GM23338 (cell line): ENCODE measurements at regions not wholly inside any gene's neighbourhood (a gene's known extent, or its start where the extent isn't known, plus 50 kb on each side); places are given as distances from the start of the nearest gene placed in this dataset.
A peak's percentile ranks its signal among the peaks of the same experiment; 100 is the strongest.

Source experiments
- ATAC-seq: fragments of 200-7000 bp; cut with Tn5 transposase; 3 replicates; pipeline ENCODE4 v1.9.1; 2020
- DNase-seq: peaks from one replicate; pipeline ENCODE4 v3.0.0-alpha.2; 2015; ENCODE audit warnings: low spot score
- H2AFZ ChIP-seq: fragments of 200-600 bp; sonication (generic); 2 replicates; pipeline ENCODE4 v1.8.0; 2016; ENCODE audit warnings: antibody characterized with exemption, mild to moderate bottlenecking, moderate library complexity
- H3F3A ChIP-seq: fragments of 200-600 bp; sonication (generic); replicated peaks from 2 replicates; pipeline ENCODE4 v1.8.0; 2017; ENCODE audit warnings: antibody characterized with exemption, mixed run types, low read depth
- H3K27ac ChIP-seq: fragments of 200-600 bp; sonication (generic); 2 replicates; pipeline ENCODE4 v1.6.1; 2016; ENCODE audit warnings: low read depth
- H3K27me3 ChIP-seq: fragments of 200-600 bp; sonication (generic); 2 replicates; pipeline ENCODE4 v1.8.0; 2016; ENCODE audit warnings: mild to moderate bottlenecking, mixed run types, moderate library complexity; ENCODE audit not compliant: insufficient read depth
- H3K36me3 ChIP-seq: fragments of 200-600 bp; sonication (generic); 2 replicates; pipeline ENCODE4 v1.8.0; 2016; ENCODE audit warnings: mild to moderate bottlenecking; ENCODE audit not compliant: insufficient read depth
- H3K4me1 ChIP-seq: fragments of 200-600 bp; sonication (generic); 2 replicates; pipeline ENCODE4 v1.8.0; 2016; ENCODE audit warnings: mild to moderate bottlenecking, moderate library complexity; ENCODE audit not compliant: insufficient read depth
- H3K4me2 ChIP-seq: fragments of 200-600 bp; sonication (generic); 2 replicates; pipeline ENCODE4 v1.7.1; 2017; ENCODE audit warnings: mixed run types
- H3K4me3 ChIP-seq: fragments of 200-600 bp; sonication (generic); 2 replicates; pipeline ENCODE4 v1.6.1; 2016; ENCODE audit warnings: mixed run types
- H3K79me2 ChIP-seq: fragments of 200-600 bp; sonication (generic); replicated peaks from 2 replicates; pipeline ENCODE4 v1.8.0; 2017; ENCODE audit warnings: mild to moderate bottlenecking; ENCODE audit not compliant: insufficient read depth
- H3K9me2 ChIP-seq: fragments of 200-600 bp; sonication (generic); 2 replicates; pipeline ENCODE4 v1.8.0; 2017; ENCODE audit not compliant: insufficient read depth
- H4K20me1 ChIP-seq: fragments of 200-600 bp; sonication (generic); replicated peaks from 2 replicates; pipeline ENCODE4 v1.8.0; 2017; ENCODE audit warnings: mild to moderate bottlenecking; ENCODE audit not compliant: insufficient read depth
- H3K27ac Mint-ChIP-seq: 2 replicates; pipeline ENCODE4 v1.8.0; 2020; ENCODE audit warnings: inconsistent platforms, mild to moderate bottlenecking, moderate library complexity, mixed read lengths
- H3K27me3 Mint-ChIP-seq: 3 replicates; pipeline ENCODE4 v1.8.0; 2022; ENCODE audit warnings: low read depth, mild to moderate bottlenecking, moderate library complexity, mixed read lengths, inconsistent platforms; ENCODE audit not compliant: insufficient read depth, poor library complexity
- H3K36me3 Mint-ChIP-seq: 3 replicates; pipeline ENCODE4 v1.8.0; 2021; ENCODE audit warnings: low read depth, mild to moderate bottlenecking, inconsistent platforms, moderate library complexity, mixed read lengths
- H3K4me1 Mint-ChIP-seq: 3 replicates; pipeline ENCODE4 v1.8.0; 2020; ENCODE audit warnings: mild to moderate bottlenecking, inconsistent platforms, mixed read lengths
- H3K4me3 Mint-ChIP-seq: 3 replicates; pipeline ENCODE4 v1.8.0; 2021; ENCODE audit warnings: moderate library complexity, mild to moderate bottlenecking, inconsistent platforms, mixed read lengths
- H3K9me3 Mint-ChIP-seq: 3 replicates; pipeline ENCODE4 v1.8.0; 2020; ENCODE audit warnings: moderate library complexity, mild to moderate bottlenecking, inconsistent platforms, mixed read lengths
- CTCF ChIP-seq, 2 experiments: fragments of 200-600 bp in 1 of 2; sonication (generic) in 1 of 2; conservative IDR thresholded peaks; 2 replicates each; pipeline versions ENCODE4 v1.5.1 to v1.6.1; 2016 to 2017; ENCODE audit warnings: antibody characterized with exemption in 2 of 2, low read depth in 2 of 2, mild to moderate bottlenecking in 2 of 2, moderate library complexity in 1 of 2
- ETS1 ChIP-seq: IDR thresholded peaks from 2 replicates; pipeline ENCODE4 v1.6.1; 2016; ENCODE audit warnings: antibody characterized with exemption
- EZH2 ChIP-seq: fragments of 200-600 bp; sonication (generic); IDR thresholded peaks from one replicate; pipeline ENCODE4 v1.8.0; 2017; ENCODE audit warnings: antibody characterized with exemption, mild to moderate bottlenecking, low read depth; ENCODE audit not compliant: unreplicated experiment
- EZH2phosphoT487 ChIP-seq: fragments of 200-600 bp; sonication (generic); IDR thresholded peaks from one replicate; pipeline ENCODE4 v1.8.1; 2018; ENCODE audit warnings: antibody characterized with exemption; ENCODE audit not compliant: unreplicated experiment
- JUNB ChIP-seq: IDR thresholded peaks from one replicate; pipeline ENCODE4 v1.6.1; 2016; ENCODE audit warnings: antibody characterized with exemption; ENCODE audit not compliant: unreplicated experiment
- POLR2AphosphoS5 ChIP-seq: IDR thresholded peaks from 2 replicates; pipeline ENCODE4 v1.6.1; 2016; ENCODE audit warnings: antibody characterized with exemption, low read depth
- REST ChIP-seq: IDR thresholded peaks from one replicate; pipeline ENCODE4 v1.6.1; 2018; ENCODE audit warnings: antibody characterized with exemption; ENCODE audit not compliant: unreplicated experiment
- STAT1 ChIP-seq: IDR thresholded peaks from one replicate; pipeline ENCODE4 v1.6.1; 2016; ENCODE audit warnings: antibody characterized with exemption; ENCODE audit not compliant: unreplicated experiment
- ZNF114 ChIP-seq: fragments of 250-450 bp; sonication (Bioruptor Pico); IDR thresholded peaks from 2 replicates; pipeline ENCODE4 v1.5.0; 2020; ENCODE audit warnings: mild to moderate bottlenecking, moderate library complexity
- ZNF331 ChIP-seq: fragments of 250-450 bp; sonication (Bioruptor Pico); IDR thresholded peaks from 2 replicates; pipeline ENCODE4 v1.5.0; 2020; ENCODE audit warnings: low read depth, mild to moderate bottlenecking, moderate library complexity

GRCh38 chr1:82094136-82094535 is 293.4 kb downstream of the ADGRL2 start:
- Histone ChIP-seq H3K36me3 (no peaks in the 10 kb centered on the region), H3K79me2 (no peaks in the 10 kb centered on the region), H3K4me2 (no peak overlapping the region), H3K27me3 (no peaks in the 10 kb centered on the region), H3K27ac (no peak overlapping the region), H4K20me1 (no peaks in the 10 kb centered on the region), H3K4me3 (no peak overlapping the region), H2AFZ (no peak overlapping the region), H3F3A (no peaks in the 10 kb centered on the region), H3K4me1 (no peaks in the 10 kb centered on the region), H3K9me2 (no peaks in the 10 kb centered on the region)
- Mint-ChIP-seq H3K4me3 (no peak overlapping the region), H3K9me3 (no peaks in the 10 kb centered on the region), H3K27ac (no peak overlapping the region), H3K27me3 (peaks cover 2% of the 10 kb centered on the region), H3K4me1 (no peaks in the 10 kb centered on the region; the same call in 2 of the 3 replicates), H3K36me3 (no peaks in the 10 kb centered on the region)
- DNase-seq (no peak), ATAC-seq (no peak)
- no peak for TF ChIP-seq POLR2AphosphoS5
- TF ChIP-seq STAT1, result no peak

GRCh38 chr1:82091729-82092128 is 291.0 kb downstream of the ADGRL2 start:
- Mint-ChIP-seq H3K27me3 (peaks cover 2% of the 10 kb centered on the region), H3K9me3 (no peaks in the 10 kb centered on the region), H3K4me1 (peaks cover 3% of the 10 kb centered on the region), H3K27ac (no peak overlapping the region), H3K36me3 (no peaks in the 10 kb centered on the region), H3K4me3 (no peak overlapping the region)
- H3K9me2 ChIP-seq, result no peaks in the 10 kb centered on the region
- H3K4me2 ChIP-seq, result no peak overlapping the region
- H3K36me3 ChIP-seq, result no peaks in the 10 kb centered on the region
- no peaks in the 10 kb centered on the region for H3K27me3 ChIP-seq
- H3K27ac ChIP-seq, result no peak overlapping the region
- peak; percentile 23 for DNase-seq
- H2AFZ ChIP-seq, result no peak overlapping the region
- no peak for ATAC-seq
- H3K4me3 ChIP-seq, result no peak overlapping the region
- H3F3A ChIP-seq, result no peaks in the 10 kb centered on the region
- no peak for TF ChIP-seq ZNF331 (CRISPR knock-in tag)
- TF ChIP-seq CTCF (conservative IDR thresholded peaks at IDR 0.05; ENCODE audit: low read depth in 2 of 2), result peak; percentile 40 to 52
- H4K20me1 ChIP-seq, result no peaks in the 10 kb centered on the region
- no peaks in the 10 kb centered on the region for H3K79me2 ChIP-seq
- H3K4me1 ChIP-seq, result no peaks in the 10 kb centered on the region

- no peaks in the 10 kb centered on the region for H3F3A ChIP-seq
- H3K4me3 ChIP-seq, result no peak overlapping the region
- H3K27me3 ChIP-seq, result no peaks in the 10 kb centered on the region
- no peak overlapping the region for H3K4me2 ChIP-seq
- H3K27me3 Mint-ChIP-seq, result peaks cover 2% of the 10 kb centered on the region
- no peak overlapping the region for H3K4me3 Mint-ChIP-seq
- H4K20me1 ChIP-seq, result no peaks in the 10 kb centered on the region
- H3K27ac ChIP-seq, result no peak overlapping the region
- H3K9me3 Mint-ChIP-seq, result no peaks in the 10 kb centered on the region
- H3K4me1 ChIP-seq, result no peaks in the 10 kb centered on the region
- no peak overlapping the region for H3K27ac Mint-ChIP-seq
- no peaks in the 10 kb centered on the region for H3K79me2 ChIP-seq
- peak overlapping the region; percentile 35; the same call in 1 of the 2 replicates for H2AFZ ChIP-seq
- H3K36me3 ChIP-seq, result no peaks in the 10 kb centered on the region
- H3K36me3 Mint-ChIP-seq, result no peaks in the 10 kb centered on the region
- no peak for DNase-seq
- ATAC-seq, result no peak
- peaks cover 4% of the 10 kb centered on the region for H3K4me1 Mint-ChIP-seq
- no peaks in the 10 kb centered on the region for H3K9me2 ChIP-seq
- TF ChIP-seq EZH2, result no peak
- TF ChIP-seq ZNF114, result no peak
- TF ChIP-seq JUNB, result no peak
- no peak for TF ChIP-seq STAT1
- no peak for TF ChIP-seq ETS1
- no peak for TF ChIP-seq REST
- no peak for TF ChIP-seq CTCF (conservative IDR thresholded peaks at IDR 0.05; ENCODE audit: low read depth in 2 of 2)
- TF ChIP-seq EZH2phosphoT487, result no peak
- no peak for TF ChIP-seq ZNF331 (CRISPR knock-in tag)
Measured at GRCh38 chr1:82091265-82091664, 290.5 kb downstream of the ADGRL2 start.
